PFSK-1 (cell line): ENCODE measurements at regions not wholly inside any gene's neighbourhood (a gene's known extent, or its start where the extent isn't known, plus 50 kb on each side); places are given as distances from the start of the nearest gene placed in this dataset.

Experiments used
- FOXP2 ChIP-seq: optimal IDR thresholded peaks from 2 replicates; pipeline ENCODE3; 2011; ENCODE audit warnings: borderline replicate concordance, control low read depth, inconsistent platforms; ENCODE audit not compliant: insufficient read depth; ENCODE audit errors: extremely low read length, extremely low read depth
- POLR2AphosphoS5 ChIP-seq: IDR thresholded peaks from 2 replicates; pipeline ENCODE4 v1.6.1; 2012; ENCODE audit warnings: low read depth, mild to moderate bottlenecking, control low read depth, low read length, moderate library complexity
- REST ChIP-seq, 2 experiments: IDR thresholded peaks; 2 replicates each; pipeline versions ENCODE4 v1.6.1 to v1.8.0; 2011 to 2012; ENCODE audit warnings: low read depth in 2 of 2, low read length in 2 of 2, control low read depth in 1 of 2, inconsistent platforms in 1 of 2, mild to moderate bottlenecking in 1 of 2, moderate library complexity in 1 of 2; ENCODE audit not compliant: insufficient read depth in 1 of 2
- SIN3A ChIP-seq: IDR thresholded peaks from 2 replicates; pipeline ENCODE4 v1.6.1; 2012; ENCODE audit warnings: mild to moderate bottlenecking, low read length, moderate library complexity, borderline replicate concordance; ENCODE audit not compliant: insufficient read depth
- TAF1 ChIP-seq: IDR thresholded peaks from 2 replicates; pipeline ENCODE4 v1.6.1; 2012; ENCODE audit warnings: low read length, control low read depth, borderline replicate concordance; ENCODE audit not compliant: insufficient read depth

DNA sequence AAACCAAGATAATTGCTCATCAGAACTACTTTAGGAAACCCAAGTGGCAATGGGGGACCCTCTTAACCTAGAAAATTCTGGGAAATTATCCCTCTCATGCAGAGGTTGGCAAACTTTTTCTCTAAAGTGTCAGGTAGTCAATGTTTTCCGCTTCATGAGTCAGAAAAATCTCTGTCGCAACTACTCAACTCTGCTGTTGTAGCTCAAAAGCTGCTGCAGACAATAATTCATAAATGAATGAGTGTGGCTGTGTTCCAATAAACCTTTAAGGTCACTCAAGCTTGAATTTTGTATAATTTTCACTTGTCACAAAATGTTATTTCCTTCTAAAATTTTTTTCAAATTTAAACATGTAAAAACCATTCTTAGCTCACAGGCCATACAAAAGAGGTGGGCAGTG, 193.4 kb upstream of the MID1 start:
- no peak for TF ChIP-seq POLR2AphosphoS5
- TF ChIP-seq FOXP2, result no peak
- TF ChIP-seq TAF1, result no peak
- no peak for TF ChIP-seq SIN3A
- TF ChIP-seq REST (IDR thresholded peaks at IDR 0.05; ENCODE audit: insufficient read depth in 1 of 2, low read depth in 2 of 2, low read length in 2 of 2), result no peak

DNA sequence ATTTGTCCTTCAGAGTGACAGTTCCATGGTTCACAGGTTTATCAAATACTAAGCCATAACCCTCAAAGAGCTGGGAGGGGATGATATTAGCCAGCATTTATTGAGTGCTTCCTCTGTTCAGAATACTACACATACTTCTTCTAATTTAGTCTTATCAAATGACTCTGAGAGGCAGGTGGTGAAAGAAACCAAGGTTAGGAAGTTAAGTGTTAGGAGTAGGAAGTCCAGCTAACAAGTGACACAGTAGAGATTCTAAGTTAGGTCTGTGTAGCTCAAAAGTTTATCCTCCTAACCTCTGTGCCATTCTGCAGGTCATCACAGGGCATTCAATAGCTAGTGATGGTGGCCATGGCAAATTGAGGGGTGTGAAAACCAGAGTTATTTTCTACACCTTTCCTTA, 198.3 kb upstream of the MID1 start:
- TF ChIP-seq SIN3A, result no peak
- TF ChIP-seq FOXP2, result no peak
- TF ChIP-seq TAF1, result no peak
- TF ChIP-seq POLR2AphosphoS5, result no peak
- TF ChIP-seq REST (IDR thresholded peaks at IDR 0.05; ENCODE audit: insufficient read depth in 1 of 2, low read depth in 2 of 2, low read length in 2 of 2), result no peak

DNA sequence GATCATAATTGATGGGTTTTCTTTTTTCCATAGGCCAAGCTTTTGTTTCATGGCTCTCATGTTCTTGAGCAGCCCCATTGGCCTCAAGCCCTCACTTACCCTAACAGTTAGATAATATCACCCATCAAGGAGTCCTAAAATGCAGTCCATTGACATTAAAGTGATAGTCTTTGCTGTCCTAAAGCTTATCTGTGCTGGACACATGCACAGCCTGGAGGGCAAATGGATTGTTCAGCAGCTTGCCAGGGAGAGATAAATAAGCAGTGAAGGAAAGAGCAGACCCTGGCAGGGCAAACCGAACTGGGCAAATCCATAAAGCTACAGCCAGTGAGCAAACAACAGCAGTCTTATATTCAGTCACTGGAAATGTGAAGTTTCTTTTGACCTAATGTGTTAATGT, 199.6 kb upstream of the MID1 start:
- TF ChIP-seq REST (IDR thresholded peaks at IDR 0.05; ENCODE audit: insufficient read depth in 1 of 2, low read depth in 2 of 2, low read length in 2 of 2) (no peak), TAF1 (no peak)

DNA sequence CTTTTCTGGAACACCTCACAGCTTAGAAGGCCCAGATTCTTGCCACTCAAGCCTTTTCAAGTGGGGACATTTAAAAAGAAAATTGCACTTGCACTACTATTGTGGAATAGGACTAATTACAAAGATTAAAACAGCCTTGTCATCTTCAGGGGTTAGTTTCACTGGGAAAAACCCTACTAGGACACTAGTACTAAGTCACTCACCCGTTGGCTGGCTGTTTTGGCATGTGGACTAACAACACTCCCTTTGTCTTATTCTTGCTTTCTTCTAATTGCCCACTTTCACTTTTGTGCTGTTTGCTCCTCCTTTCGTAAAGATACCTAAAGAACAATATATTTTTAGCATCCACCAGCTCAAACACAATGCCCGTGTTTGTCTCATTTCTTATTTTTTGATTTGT, 200.9 kb upstream of the MID1 start:
- TF ChIP-seq TAF1, result no peak
- TF ChIP-seq SIN3A, result no peak
- TF ChIP-seq REST (IDR thresholded peaks at IDR 0.05; ENCODE audit: insufficient read depth in 1 of 2, low read depth in 2 of 2, low read length in 2 of 2), result no peak

DNA sequence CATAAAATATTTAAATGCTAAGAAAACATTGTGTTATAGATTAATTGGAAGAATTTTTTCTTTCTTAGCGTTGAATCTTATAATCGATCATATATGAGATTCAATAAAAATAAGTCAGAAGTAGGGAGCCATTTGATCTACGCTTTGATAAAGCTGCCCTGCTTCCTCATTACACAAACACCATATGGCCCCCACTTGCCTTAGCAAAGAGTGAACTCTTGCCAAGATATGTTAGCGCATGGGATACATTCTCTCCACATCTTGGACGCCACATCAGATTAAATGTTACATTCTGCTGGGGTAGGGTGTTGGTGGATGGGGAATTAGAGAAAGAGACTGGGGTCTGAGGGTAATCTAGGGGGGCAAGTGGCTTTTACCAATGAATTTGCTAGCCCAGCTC, 207.7 kb upstream of the MID1 start:
- TF ChIP-seq FOXP2 (no peak), REST (IDR thresholded peaks at IDR 0.05; ENCODE audit: insufficient read depth in 1 of 2, low read depth in 2 of 2, low read length in 2 of 2) (no peak), TAF1 (no peak), POLR2AphosphoS5 (no peak), SIN3A (no peak)
